K562 (cell line): ENCODE measurements at regions not wholly inside any gene's neighbourhood (a gene's known extent, or its start where the extent isn't known, plus 50 kb on each side); places are given as distances from the start of the nearest gene placed in this dataset.
A peak's percentile ranks its signal among the peaks of the same experiment; 100 is the strongest.

ENCODE experiments used
- ATAC-seq: fragments of 200-7000 bp; cut with Tn5 transposase; 3 replicates; pipeline ENCODE4 v1.9.1; 2020; ENCODE audit warnings: moderate library complexity
- BruUV-seq: library from RNA; stranded (reverse); fragments of 400-500 nt; replicated peaks from 2 replicates; lab custom pipeline; 2021; lab: Mats Ljungman, UMichigan
- CTCF ChIA-PET: fragments of 300-600 bp; formaldehyde crosslinking; extraction: SDS; loops from one replicate; lab custom pipeline; 2021; ENCODE audit warnings: low intra/inter-chr PET ratio; lab: Yijun Ruan, JAX
- POLR2A ChIA-PET: fragments of 300-600, 350-650 bp; sonication (Branson Sonifier 250); formaldehyde crosslinking; extraction: SDS; loops from one replicate; lab custom pipeline; 2021; ENCODE audit warnings: antibody characterized with exemption, inconsistent platforms; lab: Yijun Ruan, JAX
- DNase-seq, 4 experiments: peaks; one replicate each; pipeline versions ENCODE4 v3.0.0 to v3.0.0-alpha.2; 2011 to 2018; ENCODE audit warnings: low spot score in 3 of 4, mixed read lengths in 3 of 4; ENCODE audit errors: extremely low read depth in 1 of 4
- FAIRE-seq: peaks from 2 replicates; lab custom pipeline; 2011; peaks lifted over from hg19 to GRCh38; lab: Jason Lieb, UNC
- H2AFZ ChIP-seq: 2 replicates; pipeline ENCODE4 v1.6.0; 2011; ENCODE audit warnings: low read depth, low read length, control low read depth, inconsistent platforms
- H3K27ac ChIP-seq: fragments of 200-600 bp; 3 replicates; pipeline ENCODE4 v1.8.0; 2011; ENCODE audit warnings: low read depth, mild to moderate bottlenecking, control low read depth, inconsistent platforms, low read length, moderate library complexity, mixed read lengths; ENCODE audit errors: extremely low read depth
- H3K27me3 ChIP-seq, 2 experiments: fragments of 300-600 bp in 1 of 2; 2 replicates in 1 of 2; 3 replicates in 1 of 2; pipeline versions ENCODE4 v1.6.0 to v1.8.0; 2011; ENCODE audit warnings: inconsistent platforms in 2 of 2, low read length in 2 of 2, mild to moderate bottlenecking in 1 of 2, mixed read lengths in 1 of 2, moderate library complexity in 1 of 2; ENCODE audit not compliant: control insufficient read depth in 2 of 2, insufficient read depth in 2 of 2
- H3K36me3 ChIP-seq: fragments of 300-600 bp; 3 replicates; pipeline ENCODE4 v1.8.0; 2011; ENCODE audit warnings: mild to moderate bottlenecking, low read length, inconsistent platforms; ENCODE audit not compliant: control insufficient read depth, insufficient read depth
- H3K4me1 ChIP-seq, 2 experiments: fragments of 200-600 bp in 1 of 2; replicated peaks in 1 of 2; 2 replicates in 1 of 2; 3 replicates in 1 of 2; pipeline versions ENCODE4 v1.5.1 to v1.8.0; 2011; ENCODE audit warnings: inconsistent platforms in 2 of 2, low read length in 2 of 2, mild to moderate bottlenecking in 1 of 2, mixed read lengths in 1 of 2, moderate library complexity in 1 of 2; ENCODE audit not compliant: control insufficient read depth in 2 of 2, insufficient read depth in 2 of 2
- H3K4me2 ChIP-seq: 2 replicates; pipeline ENCODE4 v1.6.1; 2011; ENCODE audit warnings: low read length, control low read depth, inconsistent platforms, mixed read lengths; ENCODE audit not compliant: insufficient read depth
- H3K4me3 ChIP-seq: fragments of 200-600 bp; sonication (generic), shearing (Covaris generic); 2 replicates; pipeline ENCODE4 v1.5.1; 2016; ENCODE audit warnings: control low read depth, inconsistent platforms
- H3K79me2 ChIP-seq: fragments of 200-600 bp; 3 replicates; pipeline ENCODE4 v1.8.0; 2011; ENCODE audit warnings: low read length, inconsistent platforms; ENCODE audit not compliant: control insufficient read depth, insufficient read depth
- H3K9ac ChIP-seq, 2 experiments: 2 replicates each; pipeline versions ENCODE4 v1.6.0 to v1.6.1; 2011; ENCODE audit warnings: low read depth in 2 of 2, low read length in 2 of 2, control low read depth in 1 of 2, inconsistent platforms in 1 of 2, mild to moderate bottlenecking in 1 of 2, mixed read lengths in 1 of 2; ENCODE audit not compliant: insufficient read depth in 1 of 2
- H3K9me1 ChIP-seq: one replicate; pipeline ENCODE4 v1.6.0; 2011; ENCODE audit warnings: inconsistent platforms, mild to moderate bottlenecking, low read length, moderate library complexity; ENCODE audit not compliant: control insufficient read depth, insufficient read depth
- H3K9me3 ChIP-seq: replicated peaks from 2 replicates; pipeline ENCODE4 v1.5.1; 2011; ENCODE audit warnings: low read depth, low read length, inconsistent platforms; ENCODE audit not compliant: control insufficient read depth, insufficient read depth
- H4K20me1 ChIP-seq: replicated peaks from 2 replicates; pipeline ENCODE4 v1.6.1; 2011; ENCODE audit warnings: low read length, inconsistent platforms, mixed read lengths; ENCODE audit not compliant: control insufficient read depth, insufficient read depth
- DACH1 ChIP-seq: fragments of 450-650 bp; IDR thresholded peaks from 2 replicates; pipeline ENCODE4 v1.6.1; 2018; ENCODE audit not compliant: partially characterized antibody
- FUS ChIP-seq: fragments of 200-400 bp; formaldehyde crosslinking; optimal IDR thresholded peaks from 2 replicates; pipeline ENCODE3; 2017; ENCODE audit warnings: low read depth, low read length
- MXI1 ChIP-seq: IDR thresholded peaks from 2 replicates; pipeline ENCODE4 v1.6.1; 2011; ENCODE audit warnings: low read depth, mild to moderate bottlenecking, improper control_type of control experiment, low read length
- NFATC3 ChIP-seq: fragments of 450-650 bp; IDR thresholded peaks from 2 replicates; pipeline ENCODE4 v1.6.1; 2017; ENCODE audit warnings: mild to moderate bottlenecking
- SAFB ChIP-seq: fragments of 200-400 bp; formaldehyde crosslinking; IDR thresholded peaks from 2 replicates; pipeline ENCODE4 v1.6.1; 2017; ENCODE audit warnings: low read depth, low read length, borderline replicate concordance
- ZBTB12 ChIP-seq: fragments of 250-450 bp; sonication (Bioruptor Pico); IDR thresholded peaks from 2 replicates; pipeline ENCODE4 v1.4.0; 2020
- ZNF121 ChIP-seq: sonication (generic); formaldehyde crosslinking; conservative IDR thresholded peaks from 2 replicates; pipeline ENCODE4 v1.8.0; 2022; ENCODE audit warnings: missing genetic modification reagents
- WGBS: fragments of 100-300 bp; shearing (Covaris generic); methylation state at CpG from one replicate; pipeline ENCODE4 v1.1.6; 2016; ENCODE audit warnings: low coverage, mixed read lengths; ENCODE audit not compliant: insufficient coverage; ENCODE audit errors: missing lambda C conversion rate; 5-methylcytosine and 5-hydroxymethylcytosine counted together
- in situ Hi-C: fragments of 300-500 bp; cut with MboI; formaldehyde crosslinking; loops from 4 replicates; pipeline ENCODE4 v1.15.0; 2018; ENCODE audit warnings: inconsistent platforms, mixed read lengths
- intact Hi-C: fragments of 100-400 bp; cut with micrococcal nuclease; formaldehyde crosslinking; loops from 2 replicates; pipeline ENCODE4 v1.14.2; 2022

- no peaks in the 10 kb centered on the region for H3K27me3 ChIP-seq
- ChIA-PET POLR2A (no interaction called here), CTCF (no interaction called here)
- H3K9me3 ChIP-seq: no peaks in the 10 kb centered on the region
- no TSS peak for BruUV-seq
- H3K9ac ChIP-seq: no peak overlapping the region
- no peak overlapping the region for H2AFZ ChIP-seq
- TF ChIP-seq ZNF121 (CRISPR knock-in tag) (no peak), NFATC3 (no peak), SAFB (peak; percentile 57; the same call in 1 of the 2 replicates), MXI1 (no peak), FUS (no peak), ZBTB12 (CRISPR knock-in tag) (no peak), DACH1 (peak; percentile 35)
- DNase-seq (no peak), ATAC-seq (no peak), FAIRE-seq (no peak)
- no peaks in the 10 kb centered on the region for H4K20me1 ChIP-seq
- H3K27ac ChIP-seq: no peak overlapping the region
- H3K36me3 ChIP-seq: no peaks in the 10 kb centered on the region
- in situ Hi-C loops: no loop called here
- 0% methylated on average over 2 of the region's 2 CpGs for WGBS
- H3K79me2 ChIP-seq: no peaks in the 10 kb centered on the region
- no peak overlapping the region for H3K4me3 ChIP-seq
- intact Hi-C loops: no loop called here
- no peak overlapping the region for H3K4me2 ChIP-seq
- H3K9me1 ChIP-seq: no peaks in the 10 kb centered on the region
- H3K4me1 ChIP-seq: no peaks in the 10 kb centered on the region
Measured at GRCh38 chr1:30548294-30548693, 175.1 kb downstream of the MATN1 start.
